ENCODE measurements at regions not wholly inside any gene's neighbourhood (a gene's known extent, or its start where the extent isn't known, plus 50 kb on each side); places are given as distances from the start of the nearest gene placed in this dataset.
"Not testable (repeated sequence)": the region's sequence is repeated elsewhere in the genome, so short reads cannot be mapped to it uniquely, and the experiment has no call there.

- H3K4me1 ChIP-seq (ENCODE audit: control insufficient read depth, extremely low read depth, insufficient read depth, low read length); H3K9ac ChIP-seq (replicated peaks; ENCODE audit: extremely low read depth, insufficient read depth, low read length); dilution Hi-C loops (cut with MboI; ENCODE audit: extremely low pct_ligation_motif_present, low sequenced_read_pairs); H4K20me1 ChIP-seq (replicated peaks; ENCODE audit: control insufficient read depth, extremely low read depth, insufficient read depth, low read length); BruUV-seq (replicated peaks); H3K79me2 ChIP-seq (ENCODE audit: control insufficient read depth, insufficient read depth, low read length); DNase-seq (ENCODE audit: low read depth, low spot score); POLR2A ChIA-PET; H3K27ac ChIP-seq (ENCODE audit: insufficient read depth, low read depth, low read length); FAIRE-seq; H3K4me3 ChIP-seq (replicated peaks in 1 of 3; ENCODE audit: insufficient read depth in 1 of 3, low read depth in 1 of 3, low read length in 3 of 3); intact Hi-C loops (cut with micrococcal nuclease); H2AFZ ChIP-seq (ENCODE audit: low read depth, low read length); H3K4me2 ChIP-seq (ENCODE audit: insufficient read depth, low read length); H3K9me1 ChIP-seq (replicated peaks; ENCODE audit: control insufficient read depth, extremely low read depth, insufficient read depth, low read length); H3K9me3 ChIP-seq (replicated peaks; ENCODE audit: control insufficient read depth, insufficient read depth, low read length); H3K36me3 ChIP-seq (ENCODE audit: control insufficient read depth in 2 of 2, extremely low read depth in 1 of 2, insufficient read depth in 2 of 2, low read length in 2 of 2); CTCF ChIA-PET; H3K27me3 ChIP-seq (ENCODE audit: control insufficient read depth in 2 of 2, insufficient read depth in 2 of 2, low read length in 2 of 2): not testable (repeated sequence)
These were observed 1188.4 kb downstream of the TMEM121 start for GRCh38 chr14:106714446-106715428.

- dilution Hi-C loops (cut with MboI; ENCODE audit: extremely low pct_ligation_motif_present, low sequenced_read_pairs): not testable (repeated sequence)
These were observed 1191.2 kb downstream of the TMEM121 start for GRCh38 chr14:106717544-106717943.

GRCh38 chr14:106719880-106720279, 1193.5 kb downstream of the TMEM121 start:
- FAIRE-seq; intact Hi-C loops (cut with micrococcal nuclease); dilution Hi-C loops (cut with MboI; ENCODE audit: extremely low pct_ligation_motif_present, low sequenced_read_pairs): not testable (repeated sequence)

More at GRCh38 chr14:106717544-106717943, 1191.2 kb downstream of the TMEM121 start:
- H3K36me3 ChIP-seq (ENCODE audit: control insufficient read depth in 2 of 2, extremely low read depth in 1 of 2, insufficient read depth in 2 of 2, low read length in 2 of 2); H3K27ac ChIP-seq (ENCODE audit: insufficient read depth, low read depth, low read length); H3K4me2 ChIP-seq (ENCODE audit: insufficient read depth, low read length); CTCF ChIA-PET; H3K79me2 ChIP-seq (ENCODE audit: control insufficient read depth, insufficient read depth, low read length); H3K9me3 ChIP-seq (replicated peaks; ENCODE audit: control insufficient read depth, insufficient read depth, low read length); BruUV-seq (replicated peaks); H3K9ac ChIP-seq (replicated peaks; ENCODE audit: extremely low read depth, insufficient read depth, low read length); H3K4me1 ChIP-seq (ENCODE audit: control insufficient read depth, extremely low read depth, insufficient read depth, low read length); POLR2A ChIA-PET; DNase-seq (ENCODE audit: low read depth, low spot score); H4K20me1 ChIP-seq (replicated peaks; ENCODE audit: control insufficient read depth, extremely low read depth, insufficient read depth, low read length); H2AFZ ChIP-seq (ENCODE audit: low read depth, low read length); H3K4me3 ChIP-seq (replicated peaks in 1 of 3; ENCODE audit: insufficient read depth in 1 of 3, low read depth in 1 of 3, low read length in 3 of 3); H3K27me3 ChIP-seq (ENCODE audit: control insufficient read depth in 2 of 2, insufficient read depth in 2 of 2, low read length in 2 of 2); intact Hi-C loops (cut with micrococcal nuclease); H3K9me1 ChIP-seq (replicated peaks; ENCODE audit: control insufficient read depth, extremely low read depth, insufficient read depth, low read length): not testable (repeated sequence)
- peak; percentile 59 for FAIRE-seq

GRCh38 chr14:106721926-106722325, 1195.5 kb downstream of the TMEM121 start:
- dilution Hi-C loops (cut with MboI; ENCODE audit: extremely low pct_ligation_motif_present, low sequenced_read_pairs); H3K9me3 ChIP-seq (replicated peaks; ENCODE audit: control insufficient read depth, insufficient read depth, low read length); intact Hi-C loops (cut with micrococcal nuclease); H3K4me2 ChIP-seq (ENCODE audit: insufficient read depth, low read length); BruUV-seq (replicated peaks); POLR2A ChIA-PET; H3K9ac ChIP-seq (replicated peaks; ENCODE audit: extremely low read depth, insufficient read depth, low read length); H3K4me3 ChIP-seq (replicated peaks in 1 of 3; ENCODE audit: insufficient read depth in 1 of 3, low read depth in 1 of 3, low read length in 3 of 3); H3K27me3 ChIP-seq (ENCODE audit: control insufficient read depth in 2 of 2, insufficient read depth in 2 of 2, low read length in 2 of 2); H3K9me1 ChIP-seq (replicated peaks; ENCODE audit: control insufficient read depth, extremely low read depth, insufficient read depth, low read length); FAIRE-seq; H4K20me1 ChIP-seq (replicated peaks; ENCODE audit: control insufficient read depth, extremely low read depth, insufficient read depth, low read length); DNase-seq (ENCODE audit: low read depth, low spot score); CTCF ChIA-PET; H3K27ac ChIP-seq (ENCODE audit: insufficient read depth, low read depth, low read length); H3K79me2 ChIP-seq (ENCODE audit: control insufficient read depth, insufficient read depth, low read length); H3K36me3 ChIP-seq (ENCODE audit: control insufficient read depth in 2 of 2, extremely low read depth in 1 of 2, insufficient read depth in 2 of 2, low read length in 2 of 2); H2AFZ ChIP-seq (ENCODE audit: low read depth, low read length); H3K4me1 ChIP-seq (ENCODE audit: control insufficient read depth, extremely low read depth, insufficient read depth, low read length): not testable (repeated sequence)

More at GRCh38 chr14:106719880-106720279, 1193.5 kb downstream of the TMEM121 start:
- POLR2A ChIA-PET; H3K79me2 ChIP-seq (ENCODE audit: control insufficient read depth, insufficient read depth, low read length); H2AFZ ChIP-seq (ENCODE audit: low read depth, low read length); H3K27me3 ChIP-seq (ENCODE audit: control insufficient read depth in 2 of 2, insufficient read depth in 2 of 2, low read length in 2 of 2); H3K4me1 ChIP-seq (ENCODE audit: control insufficient read depth, extremely low read depth, insufficient read depth, low read length); H3K9me3 ChIP-seq (replicated peaks; ENCODE audit: control insufficient read depth, insufficient read depth, low read length); H4K20me1 ChIP-seq (replicated peaks; ENCODE audit: control insufficient read depth, extremely low read depth, insufficient read depth, low read length); H3K4me3 ChIP-seq (replicated peaks in 1 of 3; ENCODE audit: insufficient read depth in 1 of 3, low read depth in 1 of 3, low read length in 3 of 3); DNase-seq (ENCODE audit: low read depth, low spot score); H3K9ac ChIP-seq (replicated peaks; ENCODE audit: extremely low read depth, insufficient read depth, low read length); H3K9me1 ChIP-seq (replicated peaks; ENCODE audit: control insufficient read depth, extremely low read depth, insufficient read depth, low read length); H3K36me3 ChIP-seq (ENCODE audit: control insufficient read depth in 2 of 2, extremely low read depth in 1 of 2, insufficient read depth in 2 of 2, low read length in 2 of 2); H3K4me2 ChIP-seq (ENCODE audit: insufficient read depth, low read length); BruUV-seq (replicated peaks); H3K27ac ChIP-seq (ENCODE audit: insufficient read depth, low read depth, low read length); CTCF ChIA-PET: not testable (repeated sequence)

Measured in endothelial cell of umbilical vein (primary cell).